Esophagus mucosa (tissue), 1 donor: ENCODE measurements at regions not wholly inside any gene's neighbourhood (a gene's known extent, or its start where the extent isn't known, plus 50 kb on each side); places are given as distances from the start of the nearest gene placed in this dataset.

Experiments used
- ATAC-seq: fragments of 200-7000 bp; cut with Tn5 transposase; one replicate; pipeline ENCODE4 v1.9.1; 2020
- donor health status: DM: yes; HTN: yes; CAD: no.

DNA sequence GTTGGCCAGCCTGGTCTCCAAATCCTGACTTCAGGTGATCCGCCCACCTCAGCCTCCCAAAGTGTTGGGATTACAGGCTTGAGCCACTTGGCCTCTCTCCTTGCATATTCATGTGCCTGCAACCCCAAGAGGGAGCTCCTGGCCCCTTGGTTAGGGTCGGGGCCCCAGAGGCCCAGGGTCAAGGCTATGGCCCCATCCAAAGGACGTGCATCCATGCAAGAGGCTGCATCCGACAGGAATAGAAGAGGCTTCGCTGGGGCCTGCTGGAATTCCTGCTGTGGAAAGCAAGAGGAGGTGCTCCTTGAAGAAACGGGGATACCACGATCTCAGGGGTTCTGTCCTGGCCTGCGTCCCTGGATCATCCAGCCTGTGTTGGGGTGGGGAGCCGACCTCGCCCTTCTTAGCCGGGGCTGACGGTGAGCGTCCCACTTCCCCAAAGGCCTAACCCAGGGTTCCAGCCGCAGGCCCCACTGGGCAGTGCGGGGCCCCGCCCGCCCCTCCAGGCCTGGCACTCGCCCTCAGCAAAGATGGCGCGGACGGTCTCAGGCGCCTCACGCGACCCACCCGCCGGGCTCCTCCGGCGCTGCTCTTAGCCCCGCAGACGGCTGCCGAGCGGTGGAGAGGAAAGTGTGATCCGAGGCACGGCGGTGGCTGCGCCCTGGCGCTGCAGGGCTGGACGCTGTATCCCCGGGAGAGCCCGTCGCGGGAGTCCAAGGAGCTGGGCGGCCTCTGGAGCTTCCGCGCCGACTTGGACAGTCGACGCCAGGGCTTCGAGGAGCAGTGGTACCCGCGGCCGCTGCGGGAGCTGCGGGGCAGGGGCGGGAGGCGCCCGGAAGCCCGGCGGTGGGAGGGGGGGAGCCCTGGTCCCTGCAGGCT is 54.7 kb downstream of the ZNF727 start:
- ATAC-seq: no peak

DNA sequence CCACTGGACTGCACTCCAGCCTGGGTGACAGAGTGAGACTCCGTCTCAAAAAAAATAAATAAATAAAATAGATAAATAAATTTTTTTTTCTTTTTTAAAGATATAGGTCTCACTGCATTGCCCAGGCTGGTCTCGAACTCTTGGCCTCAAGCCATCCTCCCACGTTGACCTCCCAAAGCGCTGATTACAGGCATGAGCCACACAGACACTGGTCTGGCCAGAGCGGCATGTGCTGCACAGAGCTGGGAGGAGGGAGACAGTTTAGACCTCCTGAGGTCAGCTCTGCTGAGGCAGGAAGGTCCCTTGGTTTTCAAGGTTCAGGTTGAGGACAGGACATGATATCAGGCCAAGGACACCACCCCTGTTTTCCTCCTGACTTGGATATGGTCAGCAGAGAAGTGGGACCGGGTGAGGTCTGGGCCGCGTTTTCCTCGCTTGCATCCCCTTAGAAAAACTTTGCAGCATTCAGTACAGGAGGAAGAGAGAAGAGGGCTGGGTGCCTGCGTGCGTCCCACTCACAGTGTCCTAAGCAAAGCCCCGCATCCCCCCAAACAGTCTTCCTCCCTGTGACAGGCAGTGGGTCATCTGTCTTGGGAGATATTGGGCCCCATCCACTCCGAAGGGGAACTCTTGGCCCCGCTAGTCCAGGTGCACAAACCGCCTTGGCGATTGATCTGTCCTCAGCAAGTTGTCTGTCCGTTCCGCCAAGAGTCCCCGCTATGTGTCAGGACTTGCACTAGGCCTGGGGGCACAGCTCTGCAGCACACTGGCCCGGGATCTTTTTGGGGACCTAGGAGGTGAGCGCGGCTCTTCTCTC is 56.1 kb downstream of the ZNF727 start:
- no peak for ATAC-seq

DNA sequence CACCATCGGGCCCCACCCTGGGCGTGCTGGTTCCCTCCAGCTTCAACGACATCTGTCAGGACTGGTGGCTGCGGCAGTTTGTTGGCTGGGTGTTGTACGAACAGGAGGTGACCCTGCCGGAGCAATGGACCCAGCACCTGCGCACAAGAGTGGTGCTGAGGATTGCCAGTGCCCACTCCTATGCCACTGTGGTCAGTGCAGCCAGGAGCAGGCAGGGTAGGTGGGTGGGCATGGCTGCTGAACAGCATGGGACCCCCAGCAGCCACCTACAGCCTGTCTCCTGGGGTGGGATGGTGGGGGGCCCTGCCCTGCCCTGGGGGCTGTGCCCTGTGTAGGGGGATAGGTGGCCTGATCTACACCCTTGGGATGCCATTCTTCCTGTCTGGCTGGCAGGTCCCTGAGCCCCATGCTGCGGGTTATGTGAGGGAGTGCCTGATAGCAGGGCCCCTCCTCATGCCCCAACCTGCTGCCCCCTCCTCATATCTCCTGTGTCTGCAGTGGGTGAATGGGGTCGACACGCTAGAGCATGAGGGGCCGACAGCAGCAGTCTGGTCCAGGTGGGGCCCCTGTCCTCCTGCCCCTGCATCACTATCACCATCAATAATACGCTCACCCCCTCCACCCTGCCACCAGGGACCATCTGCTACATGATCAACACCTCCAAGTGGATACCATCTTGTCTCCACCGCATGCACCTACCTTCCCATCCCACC is 56.9 kb downstream of the ZNF727 start:
- peak; percentile 35 for ATAC-seq

DNA sequence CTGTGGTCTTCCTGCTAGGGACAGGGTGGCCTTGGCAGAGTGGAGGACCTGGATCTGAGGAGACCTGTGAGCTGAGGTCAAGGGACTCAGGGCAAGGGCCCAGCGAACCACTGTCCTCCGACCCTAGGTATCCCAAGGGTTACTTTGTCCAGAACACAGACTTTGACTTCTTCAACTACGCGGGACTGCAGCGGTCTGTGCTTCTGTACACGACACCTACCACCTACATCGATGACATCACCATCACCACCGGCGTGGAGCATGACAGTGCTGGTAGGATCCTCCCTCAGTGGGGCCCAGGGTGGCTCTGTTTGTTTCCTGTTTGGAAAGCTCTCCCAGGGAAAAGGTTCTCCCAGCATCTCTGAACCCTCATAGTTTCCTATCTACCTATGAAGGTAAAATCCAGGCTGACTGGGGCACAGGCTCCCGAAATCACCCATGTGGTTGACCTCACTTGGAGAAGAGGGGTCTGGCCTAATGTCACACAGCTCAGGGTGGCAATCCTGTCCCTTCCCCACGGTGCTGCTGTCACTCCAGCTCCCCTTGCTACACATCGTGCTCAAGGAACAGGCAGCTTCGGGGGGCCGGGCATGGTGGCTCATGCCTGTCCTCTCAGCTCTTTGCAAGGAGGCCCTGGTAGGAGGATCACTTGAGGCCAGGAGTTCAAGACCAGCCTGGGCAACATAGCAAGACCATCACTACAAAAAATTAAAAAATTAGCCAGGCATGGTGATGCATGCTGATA is 57.6 kb downstream of the ZNF727 start:
- ATAC-seq: no peak

DNA sequence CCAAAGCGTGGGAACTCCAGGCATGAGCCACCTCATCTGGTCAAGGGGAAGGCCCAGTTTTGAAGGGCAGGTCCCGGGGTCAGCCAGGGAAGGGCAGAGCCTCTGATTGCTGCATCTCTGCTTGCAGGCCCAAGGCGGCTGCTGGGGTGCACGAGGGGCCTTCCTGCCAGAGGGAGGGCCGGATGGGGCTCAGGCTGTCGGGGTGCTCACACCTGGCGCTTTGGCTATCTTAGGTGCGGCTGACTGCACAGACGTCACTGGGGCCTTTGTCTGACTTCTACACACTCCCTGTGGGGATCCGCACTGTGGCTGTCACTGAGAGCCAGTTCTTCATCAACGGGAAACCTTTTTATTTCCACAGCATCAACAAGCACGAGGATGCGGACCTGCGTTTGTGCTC is 68.7 kb downstream of the ZNF727 start:
- no peak for ATAC-seq

DNA sequence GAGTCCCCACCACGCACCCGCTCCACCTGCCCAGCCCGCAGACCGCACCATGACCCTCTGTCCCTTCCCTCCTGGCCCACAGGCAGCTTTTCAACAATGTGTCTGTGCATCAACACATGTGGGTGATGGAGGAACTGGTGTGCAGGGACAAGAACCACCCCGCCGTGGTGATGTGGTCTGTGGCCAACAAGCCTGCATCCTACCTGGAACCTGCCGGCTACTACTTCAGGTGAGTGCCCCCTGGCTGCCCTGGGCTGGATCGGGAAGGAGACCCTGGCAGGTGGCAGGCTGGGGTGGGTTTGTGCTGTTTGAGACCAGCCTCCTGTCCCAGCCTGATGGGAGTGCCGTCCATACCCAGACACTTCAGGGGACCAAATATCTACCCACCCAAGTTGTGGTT is 69.6 kb downstream of the ZNF727 start:
- ATAC-seq: no peak

DNA sequence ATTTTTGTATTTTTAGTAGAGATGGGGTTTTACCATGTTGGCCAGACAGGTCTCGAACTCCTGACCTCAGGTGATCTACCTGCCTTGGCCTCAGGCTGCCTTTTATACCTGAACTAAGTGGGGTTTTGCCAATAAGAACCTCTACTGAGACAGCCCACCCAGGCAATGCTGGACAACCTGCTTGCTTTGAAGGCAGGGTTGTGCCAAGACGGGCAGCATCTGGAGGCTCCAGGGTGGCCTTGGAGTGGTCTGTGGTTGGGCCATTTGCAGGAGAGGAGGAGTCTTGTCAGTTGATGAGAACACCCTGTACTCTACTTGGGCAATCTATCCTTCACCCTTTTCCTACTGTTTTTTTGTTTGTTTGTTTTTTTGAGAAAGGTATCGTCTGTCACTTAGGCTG is 75.3 kb upstream of the ZNF735 start:
- no peak for ATAC-seq
